ENCODE measurements at regions not wholly inside any gene's neighbourhood (a gene's known extent, or its start where the extent isn't known, plus 50 kb on each side); places are given as distances from the start of the nearest gene placed in this dataset.

GRCh38 chr12:16828891-16829290 lies 222.9 kb upstream of the LMO3 start:
- H3K36me3 ChIP-seq = no peaks in the 10 kb centered on the region
- no peaks in the 10 kb centered on the region for H3K4me1 ChIP-seq
- H3K27ac ChIP-seq (replicated peaks) = no peak overlapping the region
- intact Hi-C loops (cut with micrococcal nuclease) = no loop called here
- no peak for TF ChIP-seq CTCF (IDR thresholded peaks at IDR 0.05; ENCODE audit: borderline replicate concordance)
- peaks cover 21% of the 10 kb centered on the region for H3K9me3 ChIP-seq (replicated peaks)
- no peak for DNase-seq
- no peaks in the 10 kb centered on the region for H3K27me3 ChIP-seq (ENCODE audit: low read depth)
- no peak overlapping the region for H3K4me3 ChIP-seq

- Histone ChIP-seq H3K4me1 (no peaks in the 10 kb centered on the region), H3K27ac (replicated peaks) (no peak overlapping the region), H3K27me3 (ENCODE audit: low read depth) (no peaks in the 10 kb centered on the region), H3K36me3 (no peaks in the 10 kb centered on the region), H3K4me3 (no peak overlapping the region), H3K9me3 (replicated peaks) (peaks cover 17% of the 10 kb centered on the region)
- no peak for DNase-seq
- intact Hi-C loops (cut with micrococcal nuclease) = no loop called here
- TF ChIP-seq CTCF (IDR thresholded peaks at IDR 0.05; ENCODE audit: borderline replicate concordance) = no peak
Observed at GRCh38 chr12:16807731-16808130, 201.8 kb upstream of the LMO3 start.

- Histone ChIP-seq H3K36me3 (no peaks in the 10 kb centered on the region), H3K9me3 (replicated peaks) (peaks cover 4% of the 10 kb centered on the region), H3K27me3 (ENCODE audit: low read depth) (no peaks in the 10 kb centered on the region), H3K4me3 (no peak overlapping the region), H3K4me1 (no peaks in the 10 kb centered on the region), H3K27ac (replicated peaks) (no peak overlapping the region)
- intact Hi-C loops (cut with micrococcal nuclease) = no loop called here
- DNase-seq = no peak
- no peak for TF ChIP-seq CTCF (IDR thresholded peaks at IDR 0.05; ENCODE audit: borderline replicate concordance)
Observed at GRCh38 chr12:16796168-16796567, 190.2 kb upstream of the LMO3 start.

- no peaks in the 10 kb centered on the region for H3K27me3 ChIP-seq (ENCODE audit: low read depth)
- H3K4me3 ChIP-seq = no peak overlapping the region
- no peak for DNase-seq
- no peaks in the 10 kb centered on the region for H3K4me1 ChIP-seq
- H3K27ac ChIP-seq (replicated peaks) = no peak overlapping the region
- intact Hi-C loops (cut with micrococcal nuclease) = no loop called here
- no peak for TF ChIP-seq CTCF (IDR thresholded peaks at IDR 0.05; ENCODE audit: borderline replicate concordance)
- no peaks in the 10 kb centered on the region for H3K9me3 ChIP-seq (replicated peaks)
- no peaks in the 10 kb centered on the region for H3K36me3 ChIP-seq
Observed at GRCh38 chr12:16789204-16789790, 183.3 kb upstream of the LMO3 start.

GRCh38 chr12:16788506-16789203 lies 182.7 kb upstream of the LMO3 start:
- no peaks in the 10 kb centered on the region for H3K36me3 ChIP-seq
- no peaks in the 10 kb centered on the region for H3K9me3 ChIP-seq (replicated peaks)
- H3K4me1 ChIP-seq = no peaks in the 10 kb centered on the region
- TF ChIP-seq CTCF (IDR thresholded peaks at IDR 0.05; ENCODE audit: borderline replicate concordance) = no peak
- intact Hi-C loops (cut with micrococcal nuclease) = no loop called here
- DNase-seq = no peak
- H3K27ac ChIP-seq (replicated peaks) = no peak overlapping the region
- H3K27me3 ChIP-seq (ENCODE audit: low read depth) = no peaks in the 10 kb centered on the region
- no peak overlapping the region for H3K4me3 ChIP-seq
